SK-N-SH (cell line): ENCODE measurements at regions not wholly inside any gene's neighbourhood (a gene's known extent, or its start where the extent isn't known, plus 50 kb on each side); places are given as distances from the start of the nearest gene placed in this dataset.

ENCODE experiments used
- CTCF ChIA-PET: fragments of 300-600, 350-600 bp; formaldehyde crosslinking; extraction: SDS; loops from one replicate; lab custom pipeline; 2021; lab: Yijun Ruan, JAX
- POLR2A ChIA-PET: fragments of 350-600 bp; sonication (Branson Sonifier 250); formaldehyde crosslinking; extraction: SDS; loops from one replicate; lab custom pipeline; 2020; ENCODE audit warnings: antibody characterized with exemption, inconsistent platforms; lab: Yijun Ruan, JAX
- DNase-seq: peaks from one replicate; pipeline ENCODE4 v3.0.0; 2012
- H2AFZ ChIP-seq: fragments of 200-600 bp; sonication (generic); 2 replicates; pipeline ENCODE4 v1.8.1; 2016; ENCODE audit warnings: antibody characterized with exemption, mild to moderate bottlenecking, low read depth
- H3F3A ChIP-seq: fragments of 200-600 bp; sonication (generic); replicated peaks from 2 replicates; pipeline ENCODE3; 2016; ENCODE audit warnings: antibody characterized with exemption, mild to moderate bottlenecking; ENCODE audit not compliant: insufficient read depth
- H3K27ac ChIP-seq, 2 experiments: fragments of 200-500 bp in 1 of 2; fragments of 200-600 bp in 1 of 2; sonication (Bioruptor generic) in 1 of 2; sonication (generic), shearing (Covaris generic) in 1 of 2; 2 replicates each; pipeline versions ENCODE4 v1.5.1 to v1.6.1; 2014 to 2016; ENCODE audit warnings: low read depth in 2 of 2, inconsistent platforms in 1 of 2, low read length in 1 of 2, mild to moderate bottlenecking in 1 of 2, mixed read lengths in 1 of 2
- H3K27me3 ChIP-seq: fragments of 200-600 bp; sonication (generic), shearing (Covaris generic); 2 replicates; pipeline ENCODE4 v1.6.1; 2016; ENCODE audit warnings: mixed run types; ENCODE audit not compliant: insufficient read depth
- H3K36me3 ChIP-seq, 2 experiments: fragments of 200-500 bp in 1 of 2; fragments of 200-600 bp in 1 of 2; sonication (Bioruptor generic) in 1 of 2; sonication (generic) in 1 of 2; replicated peaks in 1 of 2; 2 replicates each; pipeline versions ENCODE3 to v1.5.1; 2014 to 2016; ENCODE audit warnings: low read length in 1 of 2, mild to moderate bottlenecking in 1 of 2; ENCODE audit not compliant: insufficient read depth in 2 of 2, control insufficient read depth in 1 of 2
- H3K4me1 ChIP-seq, 2 experiments: fragments of 200-500 bp in 1 of 2; fragments of 200-600 bp in 1 of 2; sonication (Bioruptor generic) in 1 of 2; sonication (generic), shearing (Covaris generic) in 1 of 2; 2 replicates each; pipeline versions ENCODE4 v1.5.1 to v1.6.1; 2014 to 2016; ENCODE audit warnings: low read depth in 1 of 2, low read length in 1 of 2, mixed run types in 1 of 2; ENCODE audit not compliant: insufficient read depth in 2 of 2, control insufficient read depth in 1 of 2
- H3K4me2 ChIP-seq: fragments of 200-600 bp; sonication (generic), shearing (Covaris generic); 2 replicates; pipeline ENCODE4 v1.6.1; 2017; ENCODE audit warnings: mixed run types
- H3K4me3 ChIP-seq, 2 experiments: fragments of 200-500 bp in 1 of 2; fragments of 200-600 bp in 1 of 2; sonication (Bioruptor generic) in 1 of 2; sonication (generic), shearing (Covaris generic) in 1 of 2; 2 replicates each; pipeline versions ENCODE4 v1.5.1 to v1.8.1; 2014 to 2016; ENCODE audit warnings: low read depth in 2 of 2, inconsistent platforms in 1 of 2, low read length in 1 of 2, mild to moderate bottlenecking in 1 of 2, mixed read lengths in 1 of 2, moderate library complexity in 1 of 2
- H3K79me2 ChIP-seq: fragments of 200-600 bp; sonication (generic); 2 replicates; pipeline ENCODE4 v1.8.1; 2017; ENCODE audit warnings: mild to moderate bottlenecking; ENCODE audit not compliant: insufficient read depth
- H3K9ac ChIP-seq: fragments of 200-600 bp; sonication (generic); 2 replicates; pipeline ENCODE4 v1.6.1; 2017; ENCODE audit warnings: mixed run types
- H3K9me2 ChIP-seq: fragments of 200-600 bp; sonication (generic); 2 replicates; pipeline ENCODE4 v1.6.1; 2017; ENCODE audit warnings: mixed run types
- H3K9me3 ChIP-seq: fragments of 200-600 bp; sonication (generic); 2 replicates; pipeline ENCODE4 v1.6.1; 2017; ENCODE audit warnings: mixed run types, mild to moderate bottlenecking, moderate library complexity
- H4K20me1 ChIP-seq: fragments of 200-600 bp; sonication (generic); 2 replicates; pipeline ENCODE4 v1.6.1; 2017; ENCODE audit warnings: mild to moderate bottlenecking, mixed run types; ENCODE audit not compliant: insufficient read depth
- CHD2 ChIP-seq: fragments of 150-350 bp; IDR thresholded peaks from 2 replicates; pipeline ENCODE4 v1.6.1; 2018; ENCODE audit warnings: low read length; ENCODE audit not compliant: partially characterized antibody
- CTCF ChIP-seq: fragments of 200-600 bp; sonication (generic); IDR thresholded peaks from 2 replicates; pipeline ENCODE4 v1.6.1; 2017; ENCODE audit warnings: antibody characterized with exemption, mild to moderate bottlenecking, moderate library complexity
- EZH2phosphoT487 ChIP-seq: fragments of 200-600 bp; sonication (generic); IDR thresholded peaks from 2 replicates; pipeline ENCODE4 v1.6.1; 2017; ENCODE audit warnings: low read depth, mixed run types, mild to moderate bottlenecking, antibody characterized with exemption, moderate library complexity, borderline replicate concordance
- FOXJ3 ChIP-seq: sonication (generic); formaldehyde crosslinking; IDR thresholded peaks from 2 replicates; pipeline ENCODE4 v1.5.1; 2020; ENCODE audit warnings: mild to moderate bottlenecking, missing genetic modification reagents
- GATA2 ChIP-seq: sonication (generic); formaldehyde crosslinking; IDR thresholded peaks from 2 replicates; pipeline ENCODE4 v1.5.0; 2020; ENCODE audit warnings: mild to moderate bottlenecking, missing genetic modification reagents
- IRF3 ChIP-seq: fragments of 150-350 bp; IDR thresholded peaks from 2 replicates; pipeline ENCODE4 v1.6.1; 2016; ENCODE audit warnings: mild to moderate bottlenecking, low read depth, low read length
- JUND ChIP-seq: IDR thresholded peaks from 2 replicates; pipeline ENCODE4 v1.4.0; 2012
- MAX ChIP-seq: IDR thresholded peaks from 2 replicates; pipeline ENCODE4 v1.4.0; 2012; ENCODE audit warnings: low read depth
- RCOR1 ChIP-seq: fragments of 150-350 bp; IDR thresholded peaks from 2 replicates; pipeline ENCODE4 v1.6.1; 2017; ENCODE audit warnings: antibody characterized with exemption, low read length
- SIN3A ChIP-seq: IDR thresholded peaks from 2 replicates; pipeline ENCODE4 v1.6.1; 2012; ENCODE audit warnings: low read depth, mild to moderate bottlenecking, low read length, moderate library complexity, borderline replicate concordance
- SMC3 ChIP-seq: IDR thresholded peaks from 2 replicates; pipeline ENCODE4 v1.6.1; 2012; ENCODE audit warnings: low read depth, low read length, improper control_type of control experiment
- TAF1 ChIP-seq: IDR thresholded peaks from 2 replicates; pipeline ENCODE4 v1.6.1; 2012; ENCODE audit warnings: low read depth, mild to moderate bottlenecking, low read length, moderate library complexity, borderline replicate concordance
- TEAD4 ChIP-seq: IDR thresholded peaks from 2 replicates; pipeline ENCODE4 v1.4.0; 2012; ENCODE audit warnings: mild to moderate bottlenecking, borderline replicate concordance; ENCODE audit not compliant: insufficient read depth
- USF1 ChIP-seq: IDR thresholded peaks from 2 replicates; pipeline ENCODE4 v1.4.0; 2012; ENCODE audit warnings: low read depth, borderline replicate concordance
- USF2 ChIP-seq: fragments of 150-350 bp; IDR thresholded peaks from 2 replicates; pipeline ENCODE4 v1.6.1; 2017; ENCODE audit warnings: antibody characterized with exemption, low read length, low read depth, borderline replicate concordance
- YY1 ChIP-seq: IDR thresholded peaks from 2 replicates; pipeline ENCODE4 v1.4.0; 2012; ENCODE audit warnings: low read depth, mild to moderate bottlenecking
- WGBS: methylation state at CpG from one replicate; pipeline ENCODE4 v1.1.6; 2017; ENCODE audit warnings: low lambda C conversion rate; 5-methylcytosine and 5-hydroxymethylcytosine counted together

GRCh38 chr3:3707858-3708768 lies 91.1 kb upstream of the LRRN1 start:
- Histone ChIP-seq H3K9me2 (no peaks in the 10 kb centered on the region), H3K27me3 (no peaks in the 10 kb centered on the region), H3K4me1 (no peaks in the 10 kb centered on the region; a peak in 1 of 4 replicates), H3K9ac (no peak overlapping the region), H3K36me3 (no peaks in the 10 kb centered on the region), H3K79me2 (no peaks in the 10 kb centered on the region), H2AFZ (no peak overlapping the region), H3K27ac (no peak overlapping the region), H3K9me3 (no peaks in the 10 kb centered on the region), H3F3A (no peaks in the 10 kb centered on the region), H3K4me2 (no peak overlapping the region), H3K4me3 (no peak overlapping the region), H4K20me1 (no peaks in the 10 kb centered on the region)
- no peak for DNase-seq
- 23% methylated on average over 6 of the region's 6 CpGs for WGBS
- CTCF ChIA-PET: no interaction called here
- TF ChIP-seq YY1 (no peak), USF1 (no peak), MAX (no peak), IRF3 (no peak), JUND (no peak)
- POLR2A ChIA-PET: no interaction called here

- no peak overlapping the region for H3K4me3 ChIP-seq
- H3K27ac ChIP-seq: no peak overlapping the region
- H2AFZ ChIP-seq: no peak overlapping the region
- 11% methylated on average over 6 of the region's 6 CpGs for WGBS
- H3F3A ChIP-seq: no peaks in the 10 kb centered on the region
- no peaks in the 10 kb centered on the region for H3K27me3 ChIP-seq
- no peaks in the 10 kb centered on the region for H3K9me2 ChIP-seq
- no peaks in the 10 kb centered on the region for H4K20me1 ChIP-seq
- H3K79me2 ChIP-seq: no peaks in the 10 kb centered on the region
- H3K9ac ChIP-seq: no peak overlapping the region
- H3K4me1 ChIP-seq: no peaks in the 10 kb centered on the region; a peak in 1 of 4 replicates
- no peaks in the 10 kb centered on the region for H3K9me3 ChIP-seq
- no peak overlapping the region for H3K4me2 ChIP-seq
- ChIA-PET CTCF (no interaction called here), POLR2A (no interaction called here)
- TF ChIP-seq SMC3: no peak
- TF ChIP-seq EZH2phosphoT487: no peak
- no peak for TF ChIP-seq TEAD4
- TF ChIP-seq RCOR1: no peak
- TF ChIP-seq FOXJ3: no peak
- no peak for TF ChIP-seq YY1
- no peak for TF ChIP-seq CHD2
- no peak for TF ChIP-seq MAX
- TF ChIP-seq USF2: no peak
- no peak for TF ChIP-seq GATA2 (CRISPR knock-in tag)
- no peak for TF ChIP-seq CTCF
- no peak for TF ChIP-seq SIN3A
- TF ChIP-seq TAF1: no peak
- DNase-seq: no peak
- no peaks in the 10 kb centered on the region for H3K36me3 ChIP-seq
Measured at GRCh38 chr3:3705090-3705775, 94.0 kb upstream of the LRRN1 start.
